GM12874 (cell line): ENCODE measurements at regions not wholly inside any gene's neighbourhood (a gene's known extent, or its start where the extent isn't known, plus 50 kb on each side); places are given as distances from the start of the nearest gene placed in this dataset.

ENCODE experiments used
- TF ChIP-seq, protein P1 (sequence below): IDR thresholded peaks from 2 replicates; pipeline ENCODE4 v1.5.1; 2011; ENCODE audit warnings: low read depth, mild to moderate bottlenecking, control low read depth, low read length, moderate library complexity; ENCODE audit not compliant: insufficient read depth

GRCh38 chr4:138410266-138410665, 168.1 kb upstream of the SLC7A11 start:
- TF ChIP-seq, protein P1, sequence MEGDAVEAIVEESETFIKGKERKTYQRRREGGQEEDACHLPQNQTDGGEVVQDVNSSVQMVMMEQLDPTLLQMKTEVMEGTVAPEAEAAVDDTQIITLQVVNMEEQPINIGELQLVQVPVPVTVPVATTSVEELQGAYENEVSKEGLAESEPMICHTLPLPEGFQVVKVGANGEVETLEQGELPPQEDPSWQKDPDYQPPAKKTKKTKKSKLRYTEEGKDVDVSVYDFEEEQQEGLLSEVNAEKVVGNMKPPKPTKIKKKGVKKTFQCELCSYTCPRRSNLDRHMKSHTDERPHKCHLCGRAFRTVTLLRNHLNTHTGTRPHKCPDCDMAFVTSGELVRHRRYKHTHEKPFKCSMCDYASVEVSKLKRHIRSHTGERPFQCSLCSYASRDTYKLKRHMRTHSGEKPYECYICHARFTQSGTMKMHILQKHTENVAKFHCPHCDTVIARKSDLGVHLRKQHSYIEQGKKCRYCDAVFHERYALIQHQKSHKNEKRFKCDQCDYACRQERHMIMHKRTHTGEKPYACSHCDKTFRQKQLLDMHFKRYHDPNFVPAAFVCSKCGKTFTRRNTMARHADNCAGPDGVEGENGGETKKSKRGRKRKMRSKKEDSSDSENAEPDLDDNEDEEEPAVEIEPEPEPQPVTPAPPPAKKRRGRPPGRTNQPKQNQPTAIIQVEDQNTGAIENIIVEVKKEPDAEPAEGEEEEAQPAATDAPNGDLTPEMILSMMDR: no peak

GRCh38 chr4:138409670-138410069, 167.5 kb upstream of the SLC7A11 start:
- TF ChIP-seq, protein P1: no peak

DNA sequence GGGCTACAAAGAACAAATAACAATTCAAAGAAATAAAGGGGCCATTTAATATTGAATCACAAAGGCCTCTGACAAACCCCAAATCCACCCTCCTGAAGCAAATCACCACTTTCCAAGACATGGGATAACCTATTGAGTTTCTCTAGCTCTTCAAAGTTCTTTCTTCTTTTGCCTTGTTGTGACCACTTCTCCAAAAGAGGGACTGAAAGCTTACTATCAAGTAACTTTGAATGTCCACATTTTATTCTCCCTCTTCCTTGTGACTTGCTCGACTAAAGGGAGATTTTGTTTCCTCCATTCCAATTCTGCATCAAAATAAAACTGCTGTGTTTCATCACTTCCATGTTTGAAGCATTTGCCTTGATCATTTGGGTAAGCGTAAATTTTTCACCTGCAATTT, 166.6 kb upstream of the SLC7A11 start:
- TF ChIP-seq, protein P1: no peak

DNA sequence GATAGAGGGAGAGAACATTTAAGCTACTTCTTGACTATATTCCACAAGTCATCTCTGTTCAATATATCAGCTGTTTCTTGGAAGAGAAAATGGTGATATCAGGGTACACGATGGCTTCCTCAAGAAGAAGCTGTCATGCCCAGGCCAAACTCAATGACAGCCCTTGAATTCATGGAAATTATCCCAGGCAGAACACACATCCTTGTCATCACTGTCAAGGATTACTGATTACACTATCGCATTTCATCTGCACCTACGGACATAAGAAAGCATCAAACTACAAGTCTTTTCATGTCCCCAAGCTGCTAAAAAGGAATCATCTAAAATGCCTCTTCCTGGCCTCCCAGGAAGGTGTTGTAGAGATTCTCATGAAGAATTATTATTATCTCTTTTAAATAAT, 165.2 kb upstream of the SLC7A11 start:
- TF ChIP-seq, protein P1: no peak

- TF ChIP-seq, protein P1: no peak
These were observed 164.7 kb upstream of the SLC7A11 start for GRCh38 chr4:138406876-138407275.

DNA sequence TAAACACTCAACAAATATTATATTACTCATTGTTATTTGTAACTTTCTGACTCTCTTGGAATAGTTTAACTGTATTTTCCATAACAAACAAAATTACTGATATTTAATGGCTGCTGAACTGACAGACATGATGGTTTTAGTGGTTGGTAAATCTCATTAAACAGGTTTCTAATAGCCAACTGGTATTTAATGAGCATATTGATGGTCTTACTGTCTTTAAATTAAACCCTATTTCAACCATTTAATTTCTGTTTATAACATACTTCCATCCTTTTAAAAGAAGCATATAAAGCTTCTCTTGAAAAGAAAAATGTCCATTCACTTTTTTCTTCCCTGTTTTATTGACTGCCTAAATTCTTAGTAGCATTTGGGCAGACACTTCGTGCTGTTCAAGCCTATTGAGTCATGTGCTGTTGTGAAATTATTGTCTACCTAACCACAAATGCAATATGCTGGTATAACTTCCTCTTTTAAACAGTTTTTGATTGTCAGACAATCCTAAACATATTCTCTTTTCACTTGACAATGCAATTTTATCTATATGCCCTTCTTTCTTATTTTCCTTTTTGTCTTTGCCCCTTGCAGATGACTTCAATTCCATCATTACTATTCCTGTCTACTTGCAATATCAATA, 163.9 kb upstream of the SLC7A11 start:
- TF ChIP-seq, protein P1: no peak

- TF ChIP-seq, protein P1: no peak
These were observed 163.3 kb upstream of the SLC7A11 start for GRCh38 chr4:138405466-138405891.
